Muscle of back (tissue), 3 donors: ENCODE measurements at regions not wholly inside any gene's neighbourhood (a gene's known extent, or its start where the extent isn't known, plus 50 kb on each side); places are given as distances from the start of the nearest gene placed in this dataset.
"Not testable (repeated sequence)": the region's sequence is repeated elsewhere in the genome, so short reads cannot be mapped to it uniquely, and the experiment has no call there.

Experiments
- DNase-seq, 3 donors: peaks; one replicate each; pipeline versions ENCODE4 v3.0.0 to v3.0.0-alpha.2; 2013

- no peak for DNase-seq
Observed at GRCh38 chr9:31908158-31908890, 476.1 kb upstream of the ACO1 start.

GRCh38 chr9:31908891-31909480 lies 475.5 kb upstream of the ACO1 start:
- no peak for DNase-seq

GRCh38 chr9:31912636-31913035 lies 471.8 kb upstream of the ACO1 start:
- no peak for DNase-seq

- no peak for DNase-seq
Observed at GRCh38 chr9:31916591-31917241, 467.7 kb upstream of the ACO1 start.

- DNase-seq = not testable (repeated sequence)
Observed at GRCh38 chr9:31937737-31938136, 446.7 kb upstream of the ACO1 start.

- DNase-seq = no peak
Observed at GRCh38 chr9:31950756-31951155, 433.7 kb upstream of the ACO1 start.

GRCh38 chr9:31958572-31958971 lies 425.9 kb upstream of the ACO1 start:
- no peak for DNase-seq

- DNase-seq = peak in 1 of 3 donors; percentile 2
Observed at GRCh38 chr9:31969552-31969951, 414.9 kb upstream of the ACO1 start.

GRCh38 chr9:31983895-31984294 lies 400.5 kb upstream of the ACO1 start:
- no peak for DNase-seq

- no peak for DNase-seq
Observed at GRCh38 chr9:31996331-31996730, 388.1 kb upstream of the ACO1 start.

- no peak for DNase-seq
Observed at GRCh38 chr9:32004431-32005076, 379.9 kb upstream of the ACO1 start.

- no peak for DNase-seq
Observed at GRCh38 chr9:32010322-32010721, 374.1 kb upstream of the ACO1 start.

GRCh38 chr9:32011049-32011448 lies 373.4 kb upstream of the ACO1 start:
- DNase-seq = no peak

GRCh38 chr9:32015795-32016194 lies 368.6 kb upstream of the ACO1 start:
- DNase-seq = no peak

GRCh38 chr9:32045513-32045912 lies 338.9 kb upstream of the ACO1 start:
- DNase-seq = no peak

GRCh38 chr9:32067261-32067660 lies 317.2 kb upstream of the ACO1 start:
- no peak for DNase-seq

GRCh38 chr9:32069169-32069813 lies 315.2 kb upstream of the ACO1 start:
- no peak for DNase-seq

- DNase-seq = no peak
Observed at GRCh38 chr9:32069969-32070368, 314.5 kb upstream of the ACO1 start.

- DNase-seq = no peak
Observed at GRCh38 chr9:32072570-32072969, 311.9 kb upstream of the ACO1 start.

- no peak for DNase-seq
Observed at GRCh38 chr9:32092031-32092430, 292.4 kb upstream of the ACO1 start.

GRCh38 chr9:32117291-32117690 lies 267.2 kb upstream of the ACO1 start:
- DNase-seq = no peak

GRCh38 chr9:32128546-32128945 lies 255.9 kb upstream of the ACO1 start:
- no peak for DNase-seq
